Mucosa of rectum (tissue), 2 donors: ENCODE measurements at regions not wholly inside any gene's neighbourhood (a gene's known extent, or its start where the extent isn't known, plus 50 kb on each side); places are given as distances from the start of the nearest gene placed in this dataset.

ENCODE experiments used
- H3K27ac ChIP-seq, 2 donors: one replicate each; pipeline ENCODE4 v1.7.0; 2013; ENCODE audit warnings: inconsistent platforms in 2 of 2, low read depth in 2 of 2, low read length in 2 of 2
- H3K27me3 ChIP-seq, 2 donors: one replicate each; pipeline ENCODE4 v1.7.0; 2013; ENCODE audit warnings: low read length in 2 of 2; ENCODE audit not compliant: control insufficient read depth in 2 of 2, insufficient read depth in 2 of 2
- H3K36me3 ChIP-seq, 2 donors: one replicate each; pipeline ENCODE4 v1.7.0; 2013; ENCODE audit warnings: low read length in 2 of 2; ENCODE audit not compliant: control insufficient read depth in 2 of 2, insufficient read depth in 2 of 2
- H3K4me1 ChIP-seq, 2 donors: one replicate each; pipeline ENCODE4 v1.7.0; 2013; ENCODE audit warnings: low read length in 2 of 2, mild to moderate bottlenecking in 1 of 2; ENCODE audit not compliant: control insufficient read depth in 2 of 2, insufficient read depth in 2 of 2
- H3K4me3 ChIP-seq, 2 donors: one replicate each; pipeline ENCODE4 v1.7.0; 2013; ENCODE audit warnings: low read length in 2 of 2
- H3K9ac ChIP-seq, 2 donors: one replicate each; pipeline ENCODE4 v1.7.0; 2013; ENCODE audit warnings: low read length in 2 of 2, low read depth in 1 of 2, mild to moderate bottlenecking in 1 of 2
- H3K9me3 ChIP-seq, 2 donors: one replicate each; pipeline ENCODE4 v1.7.0; 2013; ENCODE audit warnings: low read length in 2 of 2; ENCODE audit not compliant: control insufficient read depth in 2 of 2
- donor health status: healthy.
- donor health status: Normal muscosa, but diverticular disease.

DNA sequence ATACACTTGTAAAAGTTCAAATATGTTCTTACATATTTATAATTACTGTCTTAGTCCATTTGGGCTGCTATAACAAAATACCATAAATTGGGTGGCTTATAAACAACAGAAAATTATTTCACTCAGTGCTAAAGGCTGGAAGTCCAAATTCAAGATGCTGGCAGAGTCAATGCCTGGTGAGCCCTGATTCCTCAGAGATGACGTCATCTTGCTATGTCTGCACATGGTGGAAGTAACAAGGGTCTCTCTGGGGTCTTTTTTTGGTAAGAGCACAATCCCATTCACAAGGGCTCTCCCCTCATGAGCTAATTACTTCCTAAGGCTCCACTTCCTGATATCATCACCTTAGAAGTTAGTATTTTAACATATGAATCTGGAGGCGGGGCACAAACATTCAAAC lies 108.0 kb upstream of the DUSP10 start:
- H3K27me3 ChIP-seq = peaks cover 0 to 3% of the 10 kb centered on the region in 2 donors
- no peak overlapping the region for H3K4me3 ChIP-seq
- no peaks in the 10 kb centered on the region for H3K4me1 ChIP-seq
- no peaks in the 10 kb centered on the region for H3K9me3 ChIP-seq
- no peak overlapping the region for H3K27ac ChIP-seq
- no peak overlapping the region for H3K9ac ChIP-seq
- H3K36me3 ChIP-seq = no peaks in the 10 kb centered on the region

DNA sequence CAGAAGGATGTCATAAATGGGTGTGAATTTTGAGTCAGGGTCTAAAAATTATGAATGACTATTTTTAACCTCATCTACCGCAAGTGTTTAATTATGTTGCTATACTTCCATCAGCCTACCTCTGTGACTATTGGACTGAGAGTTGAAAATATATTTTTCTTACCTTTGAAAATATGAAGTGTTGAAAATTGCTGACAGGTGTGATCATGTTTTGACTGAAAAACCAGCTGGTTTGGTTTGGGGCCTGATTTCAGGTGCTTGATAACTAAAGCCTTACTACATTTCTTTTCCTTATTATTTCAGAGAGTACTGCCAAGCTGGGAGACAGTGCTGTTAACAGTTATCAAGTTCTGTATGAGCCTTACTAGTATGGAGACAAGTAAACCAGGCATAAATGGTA lies 107.2 kb upstream of the DUSP10 start:
- Histone ChIP-seq H3K36me3 (no peaks in the 10 kb centered on the region), H3K9ac (no peak overlapping the region), H3K4me1 (no peaks in the 10 kb centered on the region), H3K9me3 (no peaks in the 10 kb centered on the region), H3K4me3 (no peak overlapping the region), H3K27me3 (peaks cover 0 to 3% of the 10 kb centered on the region in 2 donors), H3K27ac (no peak overlapping the region)

DNA sequence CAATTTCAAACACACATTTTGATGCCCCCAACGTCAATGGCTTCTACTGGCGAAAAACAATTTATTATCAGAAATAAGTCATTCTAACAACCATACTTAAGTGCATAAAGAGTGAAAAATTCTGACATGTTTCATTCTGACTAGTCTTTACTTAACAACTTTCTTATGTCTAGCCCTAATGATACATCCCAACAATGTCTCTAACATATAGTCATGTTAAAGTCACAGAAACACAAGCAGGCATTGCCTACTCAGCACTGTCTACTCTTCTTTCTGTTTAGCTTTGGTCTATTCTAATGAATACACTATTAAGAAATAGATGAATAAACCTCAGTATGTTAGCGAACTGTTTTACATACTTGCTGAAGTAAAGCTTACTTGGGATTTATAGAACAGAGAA lies 105.8 kb upstream of the DUSP10 start:
- Histone ChIP-seq H3K4me3 (no peak overlapping the region), H3K27me3 (no peaks in the 10 kb centered on the region), H3K36me3 (no peaks in the 10 kb centered on the region), H3K27ac (no peak overlapping the region), H3K9me3 (no peaks in the 10 kb centered on the region), H3K9ac (no peak overlapping the region), H3K4me1 (no peaks in the 10 kb centered on the region)

- H3K27ac ChIP-seq = no peak overlapping the region
- H3K27me3 ChIP-seq = no peaks in the 10 kb centered on the region
- H3K9me3 ChIP-seq = no peaks in the 10 kb centered on the region
- H3K4me1 ChIP-seq = no peaks in the 10 kb centered on the region
- no peak overlapping the region for H3K9ac ChIP-seq
- no peaks in the 10 kb centered on the region for H3K36me3 ChIP-seq
- no peak overlapping the region for H3K4me3 ChIP-seq
Measured at GRCh38 chr1:221845650-221846371, 103.9 kb upstream of the DUSP10 start.

DNA sequence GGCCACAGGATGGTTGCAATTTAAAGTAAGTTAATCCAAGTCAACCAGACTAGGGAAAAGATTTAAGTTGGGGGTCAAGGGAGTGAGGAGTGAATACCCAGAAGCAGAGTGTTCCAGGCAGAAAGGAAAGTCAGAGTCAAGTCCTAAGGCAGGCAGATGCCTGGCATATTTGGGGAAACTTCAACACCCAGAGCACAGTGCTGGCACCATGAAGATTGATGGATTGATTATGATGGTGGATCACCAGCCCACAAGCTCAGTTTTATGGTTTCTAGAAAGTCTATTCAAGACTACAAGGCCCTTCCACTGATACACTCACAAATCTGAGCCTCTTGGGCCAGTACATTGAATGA lies 100.1 kb upstream of the DUSP10 start:
- H3K9ac ChIP-seq = no peak overlapping the region
- H3K4me1 ChIP-seq = no peaks in the 10 kb centered on the region
- no peaks in the 10 kb centered on the region for H3K36me3 ChIP-seq
- no peaks in the 10 kb centered on the region for H3K27me3 ChIP-seq
- H3K9me3 ChIP-seq = no peaks in the 10 kb centered on the region
- no peak overlapping the region for H3K4me3 ChIP-seq
- H3K27ac ChIP-seq = no peak overlapping the region

- Histone ChIP-seq H3K9ac (no peak overlapping the region), H3K36me3 (no peaks in the 10 kb centered on the region), H3K27me3 (no peaks in the 10 kb centered on the region), H3K4me3 (no peak overlapping the region), H3K9me3 (no peaks in the 10 kb centered on the region), H3K4me1 (no peaks in the 10 kb centered on the region), H3K27ac (no peak overlapping the region)
Measured at GRCh38 chr1:221841251-221841982, 99.5 kb upstream of the DUSP10 start.

GRCh38 chr1:221840511-221841243 lies 98.8 kb upstream of the DUSP10 start:
- H3K4me1 ChIP-seq = no peaks in the 10 kb centered on the region
- H3K36me3 ChIP-seq = no peaks in the 10 kb centered on the region
- H3K4me3 ChIP-seq = no peak overlapping the region
- H3K9me3 ChIP-seq = no peaks in the 10 kb centered on the region
- H3K9ac ChIP-seq = no peak overlapping the region
- no peaks in the 10 kb centered on the region for H3K27me3 ChIP-seq
- no peak overlapping the region for H3K27ac ChIP-seq

DNA sequence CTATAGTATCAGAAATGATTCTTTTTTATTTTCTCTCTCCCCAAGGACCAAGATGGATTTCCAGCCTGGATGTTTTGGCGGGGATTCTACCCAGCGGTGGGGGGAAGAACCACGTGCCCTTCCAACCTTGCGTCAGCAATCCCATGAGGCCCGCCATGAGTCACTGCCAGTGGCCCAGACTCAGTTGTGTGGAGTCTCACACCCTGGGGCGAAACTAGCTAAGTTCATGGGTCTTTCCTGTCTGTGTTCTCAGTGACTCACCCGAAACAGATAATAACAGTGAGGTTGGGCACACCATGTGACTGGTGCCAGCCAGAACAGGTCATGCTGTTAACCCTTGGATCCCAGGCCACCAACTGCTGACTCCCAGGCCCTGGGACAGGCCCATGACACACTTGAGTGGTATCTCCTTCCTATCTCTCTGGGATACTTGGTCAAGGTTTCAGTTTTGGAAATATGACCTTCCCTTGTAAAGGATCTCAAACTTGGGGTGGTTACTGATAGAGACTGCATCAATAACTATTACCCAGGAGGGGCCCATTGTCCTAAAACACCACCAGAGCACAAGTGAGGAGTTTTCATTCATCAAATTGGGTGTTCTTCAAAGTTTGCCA lies 98.0 kb upstream of the DUSP10 start:
- no peaks in the 10 kb centered on the region for H3K9me3 ChIP-seq
- H3K4me1 ChIP-seq = no peaks in the 10 kb centered on the region
- H3K36me3 ChIP-seq = no peaks in the 10 kb centered on the region
- H3K27me3 ChIP-seq = no peaks in the 10 kb centered on the region
- H3K4me3 ChIP-seq = no peak overlapping the region
- no peak overlapping the region for H3K9ac ChIP-seq
- no peak overlapping the region for H3K27ac ChIP-seq

DNA sequence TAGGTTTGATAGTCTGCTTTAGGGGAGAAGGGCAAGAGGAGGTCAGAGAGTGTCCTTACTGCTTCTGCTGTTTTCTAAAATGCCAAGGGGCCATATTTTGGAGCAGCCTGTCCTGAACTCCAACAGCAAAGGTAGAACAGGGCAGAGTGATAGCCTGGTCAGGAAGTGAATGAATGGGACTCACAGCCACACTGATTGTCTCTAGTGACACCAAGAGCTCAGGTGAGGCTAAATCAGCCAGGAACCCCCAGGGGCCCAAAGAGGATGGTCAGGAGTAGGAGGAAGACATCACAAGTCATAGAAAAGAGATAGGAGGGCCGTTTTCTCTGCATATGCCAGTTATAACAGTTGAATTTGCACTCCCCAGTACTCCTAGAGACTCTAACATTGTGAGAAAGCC lies 97.4 kb upstream of the DUSP10 start:
- Histone ChIP-seq H3K4me3 (no peak overlapping the region), H3K9me3 (no peaks in the 10 kb centered on the region), H3K36me3 (no peaks in the 10 kb centered on the region), H3K9ac (no peak overlapping the region), H3K4me1 (no peaks in the 10 kb centered on the region), H3K27me3 (no peaks in the 10 kb centered on the region), H3K27ac (no peak overlapping the region)

DNA sequence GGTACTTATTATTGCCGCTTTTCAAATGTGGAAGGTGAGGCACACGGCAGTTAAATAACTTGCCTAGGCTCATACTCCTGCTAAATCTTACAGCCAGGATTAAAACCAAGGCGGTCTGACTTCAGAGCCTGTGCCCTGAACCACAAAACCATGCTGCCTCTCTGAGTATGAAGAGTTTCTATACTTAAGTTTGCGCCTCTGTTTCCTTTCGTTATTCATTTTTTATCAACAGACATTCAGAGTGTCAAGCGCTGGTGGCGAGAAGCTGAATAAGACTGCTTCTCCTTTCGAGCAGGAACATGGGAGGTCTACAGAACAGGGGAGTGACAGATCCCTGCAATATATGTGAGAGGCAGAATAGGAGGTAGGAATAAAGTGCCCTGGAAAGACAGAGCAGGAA lies 96.0 kb upstream of the DUSP10 start:
- Histone ChIP-seq H3K27ac (no peak overlapping the region), H3K27me3 (no peaks in the 10 kb centered on the region), H3K9me3 (no peaks in the 10 kb centered on the region), H3K36me3 (no peaks in the 10 kb centered on the region), H3K4me3 (no peak overlapping the region), H3K4me1 (no peaks in the 10 kb centered on the region), H3K9ac (no peak overlapping the region)
